Sigmoid colon (tissue), 3 donors: ENCODE measurements at regions not wholly inside any gene's neighbourhood (a gene's known extent, or its start where the extent isn't known, plus 50 kb on each side); places are given as distances from the start of the nearest gene placed in this dataset.

Source experiments
- CTCF ChIP-seq, 4 experiments: fragments of 450-650 bp in 3 of 4; fragments of 200-600 bp in 1 of 4; IDR thresholded peaks; one replicate each; pipeline ENCODE4 v1.5.1; 2016 to 2019; ENCODE audit warnings: antibody characterized with exemption in 4 of 4, mild to moderate bottlenecking in 3 of 4, moderate library complexity in 2 of 4
- POLR2A ChIP-seq, 2 donors: fragments of 450-650 bp; IDR thresholded peaks; one replicate each; pipeline ENCODE4 v1.6.1; 2016; ENCODE audit warnings: antibody characterized with exemption in 2 of 2, mild to moderate bottlenecking in 2 of 2, moderate library complexity in 2 of 2

GRCh38 chr17:65394811-65395472 is 166.5 kb downstream of the AXIN2 start:
- no peak for TF ChIP-seq CTCF (IDR thresholded peaks at IDR 0.05)
- TF ChIP-seq POLR2A (IDR thresholded peaks at IDR 0.05): no peak
